ENCODE measurements at regions not wholly inside any gene's neighbourhood (a gene's known extent, or its start where the extent isn't known, plus 50 kb on each side); places are given as distances from the start of the nearest gene placed in this dataset.

- H3K27me3 ChIP-seq (ENCODE audit: control insufficient read depth, insufficient read depth, low read length) = no peaks in the 10 kb centered on the region
Measured at GRCh38 chr3:157931517-157931916, 174.7 kb downstream of the SHOX2 start.

GRCh38 chr3:157930000-157930780 is 176.0 kb downstream of the SHOX2 start:
- Histone ChIP-seq H3K36me3 (ENCODE audit: control insufficient read depth, insufficient read depth, low read length) (no peaks in the 10 kb centered on the region), H3K4me3 (ENCODE audit: low read depth, low read length) (no peak overlapping the region), H3K27me3 (ENCODE audit: control insufficient read depth, insufficient read depth, low read length) (no peaks in the 10 kb centered on the region)
- no peak for DNase-seq (ENCODE audit: low read depth)
- no peak for TF ChIP-seq CTCF (IDR thresholded peaks at IDR 0.05; ENCODE audit: insufficient read depth, low read length, poor library complexity, severe bottlenecking)

More at GRCh38 chr3:157931517-157931916, 174.7 kb downstream of the SHOX2 start:
- no peak for TF ChIP-seq CTCF (IDR thresholded peaks at IDR 0.05; ENCODE audit: insufficient read depth, low read length, poor library complexity, severe bottlenecking)
- Histone ChIP-seq H3K4me3 (ENCODE audit: low read depth, low read length) (no peak overlapping the region), H3K36me3 (ENCODE audit: control insufficient read depth, insufficient read depth, low read length) (no peaks in the 10 kb centered on the region)
- no peak for DNase-seq (ENCODE audit: low read depth)

GRCh38 chr3:157926822-157927221 is 179.4 kb downstream of the SHOX2 start:
- Histone ChIP-seq H3K36me3 (ENCODE audit: control insufficient read depth, insufficient read depth, low read length) (no peaks in the 10 kb centered on the region), H3K27me3 (ENCODE audit: control insufficient read depth, insufficient read depth, low read length) (no peaks in the 10 kb centered on the region), H3K4me3 (ENCODE audit: low read depth, low read length) (no peak overlapping the region)
- DNase-seq (ENCODE audit: low read depth) = no peak
- TF ChIP-seq CTCF (IDR thresholded peaks at IDR 0.05; ENCODE audit: insufficient read depth, low read length, poor library complexity, severe bottlenecking) = no peak

- no peaks in the 10 kb centered on the region for H3K36me3 ChIP-seq (ENCODE audit: control insufficient read depth, insufficient read depth, low read length)
- no peak for DNase-seq (ENCODE audit: low read depth)
- TF ChIP-seq CTCF (IDR thresholded peaks at IDR 0.05; ENCODE audit: insufficient read depth, low read length, poor library complexity, severe bottlenecking) = no peak
- no peaks in the 10 kb centered on the region for H3K27me3 ChIP-seq (ENCODE audit: control insufficient read depth, insufficient read depth, low read length)
- H3K4me3 ChIP-seq (ENCODE audit: low read depth, low read length) = no peak overlapping the region
Measured at GRCh38 chr3:157922614-157923013, 183.6 kb downstream of the SHOX2 start.

GRCh38 chr3:157921811-157922210 is 184.4 kb downstream of the SHOX2 start:
- no peak for TF ChIP-seq CTCF (IDR thresholded peaks at IDR 0.05; ENCODE audit: insufficient read depth, low read length, poor library complexity, severe bottlenecking)
- Histone ChIP-seq H3K27me3 (ENCODE audit: control insufficient read depth, insufficient read depth, low read length) (no peaks in the 10 kb centered on the region), H3K36me3 (ENCODE audit: control insufficient read depth, insufficient read depth, low read length) (no peaks in the 10 kb centered on the region), H3K4me3 (ENCODE audit: low read depth, low read length) (no peak overlapping the region)
- DNase-seq (ENCODE audit: low read depth) = no peak
